HEK293T (cell line): ENCODE measurements at regions not wholly inside any gene's neighbourhood (a gene's known extent, or its start where the extent isn't known, plus 50 kb on each side); places are given as distances from the start of the nearest gene placed in this dataset.

Experiments used
- BHLHE40 ChIP-seq: fragments of 450-650 bp; IDR thresholded peaks from 2 replicates; pipeline ENCODE4 v1.6.1; 2016; ENCODE audit warnings: mild to moderate bottlenecking, moderate library complexity, borderline replicate concordance
- FOXM1 ChIP-seq: fragments of 450-650 bp; IDR thresholded peaks from 2 replicates; pipeline ENCODE4 v1.6.1; 2017; ENCODE audit warnings: mild to moderate bottlenecking, borderline replicate concordance
- L3MBTL2 ChIP-seq: fragments of 450-650 bp; conservative IDR thresholded peaks from 2 replicates; pipeline ENCODE4 v1.6.1; 2016; ENCODE audit warnings: mild to moderate bottlenecking
- SUZ12 ChIP-seq: fragments of 450-650 bp; IDR thresholded peaks from 2 replicates; pipeline ENCODE4 v1.6.1; 2016; ENCODE audit warnings: mild to moderate bottlenecking

DNA sequence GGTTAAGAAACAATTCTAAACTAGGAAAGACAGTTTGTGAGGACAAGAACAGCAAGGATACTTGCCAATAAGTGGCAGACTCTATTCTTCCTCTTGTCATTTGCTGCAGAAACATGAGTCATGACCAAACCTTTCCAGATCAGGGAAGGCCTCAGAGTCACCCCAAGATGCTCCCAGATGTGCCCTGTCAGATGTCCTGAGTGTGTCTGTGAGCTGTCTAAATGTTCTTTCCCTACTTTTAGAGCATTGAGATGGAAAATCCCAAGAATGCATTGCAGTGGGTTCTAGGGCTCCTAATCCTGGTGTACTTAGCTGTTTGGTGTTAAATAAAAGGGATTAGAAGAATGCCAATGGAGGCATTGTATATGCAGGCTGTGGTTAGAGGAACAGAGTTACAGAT lies 57.5 kb upstream of the KIAA0040 start:
- TF ChIP-seq SUZ12 (no peak), BHLHE40 (no peak), L3MBTL2 (no peak), FOXM1 (no peak)
